ENCODE measurements at regions not wholly inside any gene's neighbourhood (a gene's known extent, or its start where the extent isn't known, plus 50 kb on each side); places are given as distances from the start of the nearest gene placed in this dataset.

GRCh38 chr18:40338284-40338683 lies 1616.8 kb upstream of the PIK3C3 start:
- no peak for TF ChIP-seq CTCF (IDR thresholded peaks at IDR 0.05)
- no peak for TF ChIP-seq POLR2AphosphoS5 (IDR thresholded peaks at IDR 0.05)
